MCF 10A (cell line): ENCODE measurements at regions not wholly inside any gene's neighbourhood (a gene's known extent, or its start where the extent isn't known, plus 50 kb on each side); places are given as distances from the start of the nearest gene placed in this dataset.

Source experiments
- BruUV-seq: library from RNA; stranded (reverse); fragments of 400-500 nt; replicated peaks from 2 replicates; lab custom pipeline; 2021; lab: Mats Ljungman, UMichigan
- CTCF ChIA-PET: fragments of 300-600 bp; sonication (Branson Sonifier 250); formaldehyde crosslinking; extraction: SDS; loops from one replicate; lab custom pipeline; 2021; ENCODE audit warnings: antibody characterized with exemption, inconsistent platforms; lab: Yijun Ruan, JAX
- POLR2A ChIA-PET: fragments of 300-600, 350-650 bp; sonication (Branson Sonifier 250); formaldehyde crosslinking; extraction: SDS; loops from one replicate; lab custom pipeline; 2020; ENCODE audit warnings: antibody characterized with exemption, inconsistent platforms; lab: Yijun Ruan, JAX
- DNase-seq: peaks from one replicate; pipeline ENCODE4 v3.0.0-alpha.2; 2018; ENCODE audit not compliant: unreplicated experiment
- H3K27ac Mint-ChIP-seq: one replicate; pipeline ENCODE4 v1.8.0; 2022; ENCODE audit warnings: mild to moderate bottlenecking, low read depth, mixed read lengths; ENCODE audit not compliant: unreplicated experiment
- H3K27me3 Mint-ChIP-seq: one replicate; pipeline ENCODE4 v1.8.0; 2022; ENCODE audit warnings: mixed read lengths; ENCODE audit not compliant: insufficient read depth, unreplicated experiment
- H3K36me3 Mint-ChIP-seq: one replicate; pipeline ENCODE4 v1.8.0; 2022; ENCODE audit warnings: mild to moderate bottlenecking, moderate library complexity, mixed read lengths; ENCODE audit not compliant: insufficient read depth, unreplicated experiment
- H3K4me1 Mint-ChIP-seq: one replicate; pipeline ENCODE4 v1.8.0; 2022; ENCODE audit warnings: mixed read lengths; ENCODE audit not compliant: insufficient read depth, unreplicated experiment
- H3K4me3 Mint-ChIP-seq: one replicate; pipeline ENCODE4 v1.8.0; 2022; ENCODE audit warnings: mild to moderate bottlenecking, moderate library complexity, mixed read lengths; ENCODE audit not compliant: unreplicated experiment
- H3K9me3 Mint-ChIP-seq: one replicate; pipeline ENCODE4 v1.8.0; 2022; ENCODE audit warnings: mixed read lengths; ENCODE audit not compliant: unreplicated experiment
- intact Hi-C: fragments of 100-400 bp; cut with micrococcal nuclease; formaldehyde crosslinking; loops from 2 replicates; pipeline ENCODE4 v1.14.1; 2022
- TF ChIP-seq, protein P1 (sequence below): fragments of 200-600 bp; IDR thresholded peaks from one replicate; pipeline ENCODE4 v1.8.0; 2022; ENCODE audit warnings: antibody characterized with exemption, mild to moderate bottlenecking; ENCODE audit not compliant: unreplicated experiment

DNA sequence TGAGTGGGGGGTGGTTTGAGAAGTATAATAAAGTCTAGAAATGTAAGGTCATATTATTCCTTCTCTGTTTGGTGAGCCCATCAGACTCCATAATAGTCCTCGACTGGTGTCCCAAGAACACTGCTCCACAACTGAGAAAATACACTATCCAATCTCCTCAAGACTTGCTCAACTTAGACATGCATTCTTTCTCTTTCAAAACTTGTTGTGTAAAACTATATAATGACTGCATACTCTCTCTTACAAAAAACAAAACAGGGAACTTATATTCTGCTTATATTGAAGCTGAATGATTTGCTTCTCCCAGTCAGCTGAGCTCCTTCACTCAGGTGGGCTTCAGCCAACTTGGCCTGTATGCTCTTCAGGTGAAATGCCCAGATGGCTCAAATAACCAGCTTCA, 204.7 kb downstream of the ZNF365 start:
- DNase-seq = no peak
- no peaks in the 10 kb centered on the region for H3K36me3 Mint-ChIP-seq
- TF ChIP-seq, protein P1, sequence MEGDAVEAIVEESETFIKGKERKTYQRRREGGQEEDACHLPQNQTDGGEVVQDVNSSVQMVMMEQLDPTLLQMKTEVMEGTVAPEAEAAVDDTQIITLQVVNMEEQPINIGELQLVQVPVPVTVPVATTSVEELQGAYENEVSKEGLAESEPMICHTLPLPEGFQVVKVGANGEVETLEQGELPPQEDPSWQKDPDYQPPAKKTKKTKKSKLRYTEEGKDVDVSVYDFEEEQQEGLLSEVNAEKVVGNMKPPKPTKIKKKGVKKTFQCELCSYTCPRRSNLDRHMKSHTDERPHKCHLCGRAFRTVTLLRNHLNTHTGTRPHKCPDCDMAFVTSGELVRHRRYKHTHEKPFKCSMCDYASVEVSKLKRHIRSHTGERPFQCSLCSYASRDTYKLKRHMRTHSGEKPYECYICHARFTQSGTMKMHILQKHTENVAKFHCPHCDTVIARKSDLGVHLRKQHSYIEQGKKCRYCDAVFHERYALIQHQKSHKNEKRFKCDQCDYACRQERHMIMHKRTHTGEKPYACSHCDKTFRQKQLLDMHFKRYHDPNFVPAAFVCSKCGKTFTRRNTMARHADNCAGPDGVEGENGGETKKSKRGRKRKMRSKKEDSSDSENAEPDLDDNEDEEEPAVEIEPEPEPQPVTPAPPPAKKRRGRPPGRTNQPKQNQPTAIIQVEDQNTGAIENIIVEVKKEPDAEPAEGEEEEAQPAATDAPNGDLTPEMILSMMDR = no peak
- BruUV-seq = no TSS peak
- no peak overlapping the region for H3K4me3 Mint-ChIP-seq
- H3K27ac Mint-ChIP-seq = no peak overlapping the region
- intact Hi-C loops = no loop called here
- POLR2A ChIA-PET = interaction anchor here (0.6 kb wide), 2 partner anchors 26 to 233 kb away, joined by 3 to 4 read pairs; no protein-coding TSS in a partner anchor
- no peaks in the 10 kb centered on the region for H3K27me3 Mint-ChIP-seq
- CTCF ChIA-PET = interaction anchor here (0.6 to 1.9 kb wide), 3 partner anchors 15 to 577 kb away, joined by 4 to 7 read pairs (median 5); no protein-coding TSS in a partner anchor
- no peaks in the 10 kb centered on the region for H3K9me3 Mint-ChIP-seq
- H3K4me1 Mint-ChIP-seq = peaks cover 9% of the 10 kb centered on the region

DNA sequence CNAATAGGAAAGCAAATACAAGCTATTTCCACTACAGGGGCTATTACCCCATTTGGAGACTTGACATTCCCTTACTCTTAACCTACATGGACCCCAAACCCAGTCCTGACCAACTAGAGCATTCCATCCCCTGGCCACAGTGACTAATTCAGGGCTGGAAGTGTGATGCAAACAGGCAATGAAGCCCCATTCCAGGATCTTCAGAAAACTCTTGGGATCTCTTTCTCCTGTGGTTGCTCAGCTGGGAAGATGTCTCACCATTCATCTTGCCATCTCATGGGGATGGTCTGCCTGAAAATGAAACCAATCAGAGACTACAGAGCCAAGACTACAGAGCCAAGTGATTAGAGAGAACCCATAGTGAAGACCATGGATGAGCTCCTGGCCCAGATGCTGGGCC, 206.2 kb downstream of the ZNF365 start:
- POLR2A ChIA-PET = no interaction called here
- H3K27ac Mint-ChIP-seq = no peak overlapping the region
- intact Hi-C loops = no loop called here
- TF ChIP-seq, protein P1 = no peak
- CTCF ChIA-PET = interaction anchor here (0.6 kb wide), 1 partner anchor 29 kb away, joined by 3 read pairs; no protein-coding TSS in a partner anchor
- no peaks in the 10 kb centered on the region for H3K9me3 Mint-ChIP-seq
- no TSS peak for BruUV-seq
- no peaks in the 10 kb centered on the region for H3K27me3 Mint-ChIP-seq
- H3K4me1 Mint-ChIP-seq = peaks cover 9% of the 10 kb centered on the region
- no peaks in the 10 kb centered on the region for H3K36me3 Mint-ChIP-seq
- H3K4me3 Mint-ChIP-seq = no peak overlapping the region
- DNase-seq = no peak

DNA sequence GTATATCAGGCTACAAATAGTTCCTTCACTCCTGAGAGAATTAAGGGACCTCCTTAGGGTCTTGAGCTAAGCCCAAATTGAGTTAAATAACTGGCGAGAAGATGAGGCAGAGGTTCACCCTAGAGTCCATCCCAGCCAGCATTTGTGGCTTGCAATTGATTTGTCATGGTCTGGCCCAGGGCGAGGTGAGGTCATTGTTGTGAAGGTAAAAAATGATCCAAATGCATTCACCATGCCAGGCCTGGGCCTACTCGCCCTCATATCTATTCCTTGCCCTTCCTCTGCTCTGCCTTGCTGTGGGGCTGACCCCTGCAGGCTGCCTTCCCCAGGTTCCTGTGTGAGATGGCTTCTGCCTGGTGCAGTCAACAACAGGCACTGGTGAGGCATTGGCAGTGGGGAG, 207.2 kb downstream of the ZNF365 start:
- Mint-ChIP-seq H3K27me3 (no peaks in the 10 kb centered on the region), H3K4me3 (no peak overlapping the region), H3K36me3 (no peaks in the 10 kb centered on the region), H3K27ac (no peak overlapping the region), H3K4me1 (peaks cover 9% of the 10 kb centered on the region), H3K9me3 (no peaks in the 10 kb centered on the region)
- no TSS peak for BruUV-seq
- TF ChIP-seq, protein P1 = no peak
- ChIA-PET POLR2A (no interaction called here), CTCF (interaction anchor here (0.6 to 0.9 kb wide), 4 partner anchors 9 to 576 kb away, joined by 3 to 4 read pairs (median 3); no protein-coding TSS in a partner anchor)
- intact Hi-C loops = no loop called here
- DNase-seq = no peak

DNA sequence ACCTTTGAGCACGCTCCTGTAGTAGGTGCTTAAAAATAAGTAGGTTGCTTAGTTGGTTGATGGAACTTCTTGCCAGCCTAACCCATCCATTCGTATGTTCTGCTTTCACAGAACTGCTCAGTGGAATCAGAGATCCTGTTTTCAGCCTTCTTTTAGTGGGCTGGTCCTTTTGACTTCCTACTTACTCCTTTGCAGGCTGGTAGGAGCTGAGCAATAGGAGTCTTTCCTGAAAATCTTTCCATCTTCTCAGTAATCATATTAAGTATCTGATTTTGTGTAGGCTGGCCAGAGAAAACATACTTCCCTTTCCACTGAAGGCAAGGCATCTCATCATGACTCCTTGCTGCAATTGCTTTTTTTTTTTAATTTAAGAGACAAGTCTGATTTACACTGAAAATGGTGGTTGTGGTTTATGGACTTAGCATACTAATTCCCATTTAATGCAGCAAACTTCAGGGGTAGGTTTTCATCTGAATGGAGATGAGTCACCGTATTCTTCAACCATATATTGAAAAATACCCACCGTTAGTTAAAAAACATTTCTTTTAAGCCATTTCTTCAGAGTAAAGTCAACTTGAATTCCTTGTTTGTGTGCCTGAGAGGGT, 208.0 kb downstream of the ZNF365 start:
- H3K27me3 Mint-ChIP-seq = no peaks in the 10 kb centered on the region
- no peak overlapping the region for H3K4me3 Mint-ChIP-seq
- TF ChIP-seq, protein P1 = no peak
- no TSS peak for BruUV-seq
- intact Hi-C loops = no loop called here
- H3K4me1 Mint-ChIP-seq = peaks cover 9% of the 10 kb centered on the region
- H3K27ac Mint-ChIP-seq = peak overlapping the region; percentile 70
- no peaks in the 10 kb centered on the region for H3K36me3 Mint-ChIP-seq
- DNase-seq = no peak
- ChIA-PET CTCF (interaction anchor here (0.7 kb wide), 1 partner anchor 576 kb away, joined by 4 read pairs; no protein-coding TSS in a partner anchor), POLR2A (interaction anchor here (0.6 kb wide), 2 partner anchors 98 to 745 kb away, joined by 3 read pairs; no protein-coding TSS in a partner anchor)
- H3K9me3 Mint-ChIP-seq = no peaks in the 10 kb centered on the region
